ENCODE measurements at regions not wholly inside any gene's neighbourhood (a gene's known extent, or its start where the extent isn't known, plus 50 kb on each side); places are given as distances from the start of the nearest gene placed in this dataset.
"Not testable (repeated sequence)": the region's sequence is repeated elsewhere in the genome, so short reads cannot be mapped to it uniquely, and the experiment has no call there.

DNA sequence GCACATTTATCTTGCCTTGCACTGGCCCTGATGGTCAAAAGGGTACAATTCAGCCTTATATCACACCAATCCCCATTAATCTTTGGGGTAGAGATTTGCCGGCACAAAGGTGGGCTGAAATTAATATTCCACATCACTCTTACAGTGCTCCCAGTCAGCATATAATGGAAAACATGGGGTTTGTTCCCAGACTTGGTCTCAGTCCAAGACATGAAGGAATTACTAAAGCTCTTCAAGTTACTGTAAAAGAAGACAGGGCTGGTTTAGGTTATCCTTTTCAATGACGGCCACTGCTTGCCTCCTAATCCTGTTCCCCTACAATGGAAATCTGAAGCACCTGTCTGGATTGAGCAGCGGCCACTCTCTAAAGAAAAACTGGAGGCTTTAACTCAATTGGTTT is 160.7 kb downstream of the IER5 start:
- TF ChIP-seq, protein P1, sequence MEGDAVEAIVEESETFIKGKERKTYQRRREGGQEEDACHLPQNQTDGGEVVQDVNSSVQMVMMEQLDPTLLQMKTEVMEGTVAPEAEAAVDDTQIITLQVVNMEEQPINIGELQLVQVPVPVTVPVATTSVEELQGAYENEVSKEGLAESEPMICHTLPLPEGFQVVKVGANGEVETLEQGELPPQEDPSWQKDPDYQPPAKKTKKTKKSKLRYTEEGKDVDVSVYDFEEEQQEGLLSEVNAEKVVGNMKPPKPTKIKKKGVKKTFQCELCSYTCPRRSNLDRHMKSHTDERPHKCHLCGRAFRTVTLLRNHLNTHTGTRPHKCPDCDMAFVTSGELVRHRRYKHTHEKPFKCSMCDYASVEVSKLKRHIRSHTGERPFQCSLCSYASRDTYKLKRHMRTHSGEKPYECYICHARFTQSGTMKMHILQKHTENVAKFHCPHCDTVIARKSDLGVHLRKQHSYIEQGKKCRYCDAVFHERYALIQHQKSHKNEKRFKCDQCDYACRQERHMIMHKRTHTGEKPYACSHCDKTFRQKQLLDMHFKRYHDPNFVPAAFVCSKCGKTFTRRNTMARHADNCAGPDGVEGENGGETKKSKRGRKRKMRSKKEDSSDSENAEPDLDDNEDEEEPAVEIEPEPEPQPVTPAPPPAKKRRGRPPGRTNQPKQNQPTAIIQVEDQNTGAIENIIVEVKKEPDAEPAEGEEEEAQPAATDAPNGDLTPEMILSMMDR (IDR thresholded peaks at IDR 0.05; ENCODE audit: low read depth, low read length) = no peak
- no peak overlapping the region for H3K4me3 ChIP-seq (ENCODE audit: low read depth, low read length)

GRCh38 chr1:181250038-181250437 is 161.5 kb downstream of the IER5 start:
- TF ChIP-seq, protein P1 (IDR thresholded peaks at IDR 0.05; ENCODE audit: low read depth, low read length) = no peak
- no peak overlapping the region for H3K4me3 ChIP-seq (ENCODE audit: low read depth, low read length)

- TF ChIP-seq, protein P1 (IDR thresholded peaks at IDR 0.05; ENCODE audit: low read depth, low read length) = no peak
- no peak overlapping the region for H3K4me3 ChIP-seq (ENCODE audit: low read depth, low read length)
Measured at GRCh38 chr1:181251001-181251712, 162.7 kb downstream of the IER5 start.

DNA sequence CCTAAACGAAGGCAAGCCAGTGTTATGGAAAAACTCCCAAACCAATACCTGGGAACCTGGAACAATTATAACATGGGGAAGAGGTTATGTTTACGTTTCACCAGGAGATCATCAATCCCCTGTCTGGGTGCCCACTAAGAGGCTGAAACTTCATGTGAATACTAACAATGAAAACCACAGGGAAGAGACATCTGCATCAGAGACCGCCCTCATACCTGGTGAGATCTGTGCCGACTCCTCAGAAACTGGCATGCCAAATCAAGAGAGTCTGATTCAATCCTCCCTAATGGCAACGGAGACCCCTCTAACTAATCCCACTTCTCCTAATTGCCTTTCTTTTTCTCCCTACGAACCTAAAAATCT is 163.2 kb downstream of the IER5 start:
- H3K4me3 ChIP-seq (ENCODE audit: low read depth, low read length) = no peak overlapping the region
- TF ChIP-seq, protein P1 (IDR thresholded peaks at IDR 0.05; ENCODE audit: low read depth, low read length) = no peak

GRCh38 chr1:181253601-181254000 is 165.1 kb downstream of the IER5 start:
- not testable (repeated sequence) for H3K4me3 ChIP-seq (ENCODE audit: low read depth, low read length)

DNA sequence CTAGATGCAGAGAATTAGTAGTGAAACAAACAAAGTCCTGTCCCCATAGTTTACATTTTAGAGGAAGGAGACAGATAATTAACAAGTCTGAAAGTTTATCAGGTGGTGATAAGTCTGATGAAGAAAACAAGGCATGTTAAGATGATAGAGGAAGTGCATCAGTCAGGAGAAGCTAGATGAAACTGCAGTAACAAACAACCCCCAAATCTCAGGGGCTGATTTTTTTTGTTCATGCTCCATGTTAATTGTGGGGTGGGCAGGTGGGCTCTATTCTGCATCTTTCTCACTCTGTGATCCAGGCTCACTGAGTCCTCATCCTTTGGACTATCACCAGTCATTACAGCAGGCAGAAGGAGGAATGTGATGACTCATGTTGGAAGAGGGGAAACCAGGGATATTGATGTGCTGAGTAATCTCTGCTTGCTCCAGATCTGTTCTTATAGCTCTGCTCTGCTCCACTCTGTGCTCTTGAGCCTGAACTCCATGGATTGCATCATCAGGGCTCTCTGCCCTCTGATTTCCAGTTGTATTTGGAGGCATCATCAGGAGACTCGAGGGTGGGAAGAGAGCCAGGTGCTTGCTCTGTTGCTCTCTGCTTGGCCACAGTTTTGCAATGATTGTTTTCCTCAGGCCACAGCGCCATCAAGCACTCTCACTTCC is 166.9 kb downstream of the IER5 start:
- no peak overlapping the region for H3K4me3 ChIP-seq (ENCODE audit: low read depth, low read length)
- TF ChIP-seq, protein P1 (IDR thresholded peaks at IDR 0.05; ENCODE audit: low read depth, low read length) = no peak

DNA sequence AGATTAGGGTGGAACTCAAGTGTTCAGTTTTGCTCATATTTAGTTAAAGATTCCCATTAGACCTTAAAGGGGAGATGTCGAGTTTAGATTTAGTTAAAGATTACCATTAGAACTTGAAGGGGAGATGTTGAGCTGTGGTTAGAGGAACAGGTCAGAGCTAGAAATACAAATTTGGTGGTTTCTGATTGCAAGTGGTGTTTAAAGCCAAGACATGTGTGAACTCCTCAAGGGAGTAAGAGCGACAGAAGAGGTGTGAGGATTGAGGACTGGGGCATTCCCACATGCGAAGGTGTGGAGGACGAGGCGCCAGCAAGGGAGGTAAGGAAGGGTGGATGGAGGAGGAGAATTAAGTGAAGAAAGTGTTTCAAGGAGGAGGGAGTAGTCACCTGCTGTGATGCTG is 168.6 kb downstream of the IER5 start:
- no peak overlapping the region for H3K4me3 ChIP-seq (ENCODE audit: low read depth, low read length)
- TF ChIP-seq, protein P1 (IDR thresholded peaks at IDR 0.05; ENCODE audit: low read depth, low read length) = no peak
